GM12878 (cell line): ENCODE measurements at regions not wholly inside any gene's neighbourhood (a gene's known extent, or its start where the extent isn't known, plus 50 kb on each side); places are given as distances from the start of the nearest gene placed in this dataset.

Experiments
- ATAC-seq: fragments of 200-7000 bp; cut with Tn5 transposase; 3 replicates; pipeline ENCODE4 v1.9.1; 2020; ENCODE audit warnings: mild to moderate bottlenecking, moderate library complexity
- BruUV-seq: library from RNA; stranded (reverse); fragments of 400-500 nt; replicated peaks from 2 replicates; lab custom pipeline; 2021; lab: Mats Ljungman, UMichigan
- CTCF ChIA-PET: fragments of 300-600 bp; sonication (Branson Sonifier 250); formaldehyde crosslinking; extraction: SDS; loops from one replicate; lab custom pipeline; 2021; ENCODE audit warnings: inconsistent platforms; lab: Yijun Ruan, JAX
- POLR2A ChIA-PET: fragments of 350-600 bp; formaldehyde crosslinking; extraction: SDS; loops from one replicate; lab custom pipeline; 2021; ENCODE audit warnings: inconsistent platforms; lab: Charles Lee
- RAD21 ChIA-PET: fragments of 300-600 bp; sonication (Branson Sonifier 250); formaldehyde crosslinking; loops from one replicate; lab custom pipeline; 2023; ENCODE audit warnings: antibody characterized with exemption; ENCODE audit not compliant: unreplicated experiment; lab: Charles Lee
- SMC1A ChIA-PET: fragments of 300-600 bp; sonication (Branson Sonifier 250); formaldehyde crosslinking; loops from one replicate; lab custom pipeline; 2023; ENCODE audit not compliant: unreplicated experiment, uncharacterized antibody; lab: Charles Lee
- DNase-seq: peaks from one replicate; pipeline ENCODE4 v3.0.0-alpha.2; 2011; ENCODE audit warnings: low read depth, low spot score
- FAIRE-seq: peaks from 3 replicates; lab custom pipeline; 2011; peaks lifted over from hg19 to GRCh38; lab: Jason Lieb, UNC
- H2AFZ ChIP-seq: 2 replicates; pipeline ENCODE4 v1.6.0; 2011; ENCODE audit warnings: low read depth, low read length, control low read depth; ENCODE audit not compliant: control insufficient read depth
- H3K27ac ChIP-seq: 2 replicates; pipeline ENCODE4 v1.5.1; 2011; ENCODE audit warnings: control low read depth; ENCODE audit not compliant: control insufficient read depth, insufficient read depth
- H3K27me3 ChIP-seq, 2 experiments: replicated peaks in 1 of 2; 2 replicates each; pipeline versions ENCODE4 v1.6.0 to v1.6.1; 2011; ENCODE audit warnings: low read length in 1 of 2; ENCODE audit not compliant: control insufficient read depth in 2 of 2, insufficient read depth in 2 of 2
- H3K36me3 ChIP-seq, 2 experiments: 2 replicates each; pipeline ENCODE4 v1.5.1; 2011; ENCODE audit warnings: low read length in 1 of 2; ENCODE audit not compliant: control insufficient read depth in 2 of 2, insufficient read depth in 2 of 2
- H3K4me1 ChIP-seq: 2 replicates; pipeline ENCODE4 v1.6.1; 2011; ENCODE audit warnings: mild to moderate bottlenecking, low read length, moderate library complexity, mixed read lengths; ENCODE audit not compliant: control insufficient read depth, insufficient read depth
- H3K4me2 ChIP-seq: 2 replicates; pipeline ENCODE4 v1.6.0; 2011; ENCODE audit warnings: control low read depth; ENCODE audit not compliant: control insufficient read depth, insufficient read depth
- H3K4me3 ChIP-seq: fragments of 200-600 bp; sonication (generic); 2 replicates; pipeline ENCODE4 v1.5.1; 2016
- H3K79me2 ChIP-seq: 2 replicates; pipeline ENCODE4 v1.6.0; 2011; ENCODE audit warnings: low read length; ENCODE audit not compliant: control insufficient read depth, insufficient read depth
- H3K9ac ChIP-seq: 2 replicates; pipeline ENCODE4 v1.8.0; 2011; ENCODE audit warnings: low read length, control low read depth, mixed read lengths; ENCODE audit not compliant: control insufficient read depth, insufficient read depth
- H3K9me3 ChIP-seq: replicated peaks from 3 replicates; pipeline ENCODE4 v1.5.1; 2011; ENCODE audit warnings: mild to moderate bottlenecking, low read length; ENCODE audit not compliant: control insufficient read depth, insufficient read depth
- H4K20me1 ChIP-seq: 2 replicates; pipeline ENCODE4 v1.6.0; 2011; ENCODE audit not compliant: control insufficient read depth, insufficient read depth
- BCL11A ChIP-seq: IDR thresholded peaks from 2 replicates; pipeline ENCODE4 v1.6.1; 2011; ENCODE audit warnings: low read depth, low read length
- BRCA1 ChIP-seq: IDR thresholded peaks from 2 replicates; pipeline ENCODE4 v1.6.1; 2011; ENCODE audit warnings: low read depth, low read length, improper control_type of control experiment
- CREB1 ChIP-seq: IDR thresholded peaks from 2 replicates; pipeline ENCODE4 v1.6.1; 2012; ENCODE audit warnings: low read depth, mild to moderate bottlenecking, inconsistent platforms
- HCFC1 ChIP-seq: fragments of 150-350 bp; IDR thresholded peaks from 2 replicates; pipeline ENCODE4 v1.6.1; 2014; ENCODE audit warnings: low read length
- NFXL1 ChIP-seq: fragments of 450-650 bp; IDR thresholded peaks from 2 replicates; pipeline ENCODE4 v1.6.1; 2017; ENCODE audit warnings: antibody characterized with exemption, mild to moderate bottlenecking, borderline replicate concordance
- PAX5 ChIP-seq: IDR thresholded peaks from 2 replicates; pipeline ENCODE4 v1.6.1; 2011; ENCODE audit warnings: low read depth, low read length, borderline replicate concordance
- SMC3 ChIP-seq: IDR thresholded peaks from 2 replicates; pipeline ENCODE4 v1.6.1; 2011; ENCODE audit warnings: low read length, improper control_type of control experiment, borderline replicate concordance
- ZNF207 ChIP-seq: fragments of 450-650 bp; IDR thresholded peaks from 2 replicates; pipeline ENCODE4 v1.6.1; 2014; ENCODE audit warnings: antibody characterized with exemption, mild to moderate bottlenecking, borderline replicate concordance
- ZNF274 ChIP-seq: IDR thresholded peaks from one replicate; pipeline ENCODE4 v1.8.0; 2011; ENCODE audit not compliant: insufficient read length, insufficient read depth
- ZNF622 ChIP-seq: fragments of 450-650 bp; IDR thresholded peaks from 2 replicates; pipeline ENCODE4 v1.6.1; 2017; ENCODE audit warnings: mild to moderate bottlenecking, inconsistent platforms
- WGBS: methylation state at CpG from one replicate; pipeline ENCODE4 v1.1.6; 2016; ENCODE audit warnings: low lambda C conversion rate; ENCODE audit not compliant: insufficient replicate concordance, insufficient coverage; ENCODE audit errors: missing lambda C conversion rate; 5-methylcytosine and 5-hydroxymethylcytosine counted together
- in situ Hi-C: fragments of 300-500 bp; cut with MboI; formaldehyde crosslinking; loops from 9 replicates; pipeline ENCODE4 v1.14.3; 2018; ENCODE audit warnings: mixed read lengths
- intact Hi-C: fragments of 100-400 bp; cut with micrococcal nuclease; formaldehyde crosslinking; loops from one replicate; pipeline ENCODE4 v1.14.2; 2022; ENCODE audit not compliant: unreplicated experiment
- TF ChIP-seq, protein P1 (sequence below): fragments of 450-650 bp; conservative IDR thresholded peaks from 2 replicates; pipeline ENCODE4 v1.6.1; 2017; ENCODE audit warnings: mild to moderate bottlenecking, moderate library complexity
- TF ChIP-seq, protein P2 (sequence below): fragments of 450-650 bp; IDR thresholded peaks from 2 replicates; pipeline ENCODE4 v1.6.1; 2016; ENCODE audit warnings: mild to moderate bottlenecking, moderate library complexity, borderline replicate concordance

DNA sequence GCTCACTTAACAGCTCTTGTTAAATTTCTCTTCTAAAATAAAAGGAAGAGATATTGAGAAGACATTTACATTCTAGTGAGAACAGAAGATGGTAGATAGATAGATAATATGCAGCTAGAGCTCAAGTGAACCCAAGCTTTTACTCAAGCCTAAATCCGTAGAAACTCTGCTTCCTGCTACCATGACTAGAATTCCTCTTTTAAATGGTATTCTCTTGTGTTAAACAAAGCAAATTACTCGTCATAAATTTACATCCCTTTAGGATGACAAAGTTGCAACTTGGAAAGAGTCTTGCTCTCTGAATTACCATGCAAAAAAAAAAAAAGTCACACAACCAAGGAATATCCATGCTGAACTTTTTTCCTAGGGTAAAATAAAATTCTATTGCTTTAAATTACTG, 160.7 kb upstream of the LRFN5 start:
- no peak overlapping the region for H3K4me2 ChIP-seq
- DNase-seq: no peak
- no peak overlapping the region for H3K27ac ChIP-seq
- ChIA-PET POLR2A (no interaction called here), RAD21 (no interaction called here)
- intact Hi-C loops: no loop called here
- H3K4me3 ChIP-seq: no peak overlapping the region
- no peak overlapping the region for H3K9ac ChIP-seq
- FAIRE-seq: no peak
- ATAC-seq: no peak
- TF ChIP-seq NFXL1 (no peak), ZNF207 (no peak)
- TF ChIP-seq, protein P1, sequence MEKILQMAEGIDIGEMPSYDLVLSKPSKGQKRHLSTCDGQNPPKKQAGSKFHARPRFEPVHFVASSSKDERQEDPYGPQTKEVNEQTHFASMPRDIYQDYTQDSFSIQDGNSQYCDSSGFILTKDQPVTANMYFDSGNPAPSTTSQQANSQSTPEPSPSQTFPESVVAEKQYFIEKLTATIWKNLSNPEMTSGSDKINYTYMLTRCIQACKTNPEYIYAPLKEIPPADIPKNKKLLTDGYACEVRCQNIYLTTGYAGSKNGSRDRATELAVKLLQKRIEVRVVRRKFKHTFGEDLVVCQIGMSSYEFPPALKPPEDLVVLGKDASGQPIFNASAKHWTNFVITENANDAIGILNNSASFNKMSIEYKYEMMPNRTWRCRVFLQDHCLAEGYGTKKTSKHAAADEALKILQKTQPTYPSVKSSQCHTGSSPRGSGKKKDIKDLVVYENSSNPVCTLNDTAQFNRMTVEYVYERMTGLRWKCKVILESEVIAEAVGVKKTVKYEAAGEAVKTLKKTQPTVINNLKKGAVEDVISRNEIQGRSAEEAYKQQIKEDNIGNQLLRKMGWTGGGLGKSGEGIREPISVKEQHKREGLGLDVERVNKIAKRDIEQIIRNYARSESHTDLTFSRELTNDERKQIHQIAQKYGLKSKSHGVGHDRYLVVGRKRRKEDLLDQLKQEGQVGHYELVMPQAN: no peak
- TF ChIP-seq, all 136 proteins: peak for 0
- ChIA-PET SMC1A (no interaction called here), CTCF (no interaction called here)
- 0% methylated on average over 2 of the region's 2 CpGs for WGBS
- BruUV-seq: no TSS peak
- Histone ChIP-seq H3K27me3 (no peaks in the 10 kb centered on the region), H3K79me2 (no peaks in the 10 kb centered on the region), H2AFZ (no peak overlapping the region), H3K36me3 (no peaks in the 10 kb centered on the region), H3K9me3 (no peaks in the 10 kb centered on the region), H4K20me1 (no peaks in the 10 kb centered on the region), H3K4me1 (no peaks in the 10 kb centered on the region)
- in situ Hi-C loops: no loop called here

DNA sequence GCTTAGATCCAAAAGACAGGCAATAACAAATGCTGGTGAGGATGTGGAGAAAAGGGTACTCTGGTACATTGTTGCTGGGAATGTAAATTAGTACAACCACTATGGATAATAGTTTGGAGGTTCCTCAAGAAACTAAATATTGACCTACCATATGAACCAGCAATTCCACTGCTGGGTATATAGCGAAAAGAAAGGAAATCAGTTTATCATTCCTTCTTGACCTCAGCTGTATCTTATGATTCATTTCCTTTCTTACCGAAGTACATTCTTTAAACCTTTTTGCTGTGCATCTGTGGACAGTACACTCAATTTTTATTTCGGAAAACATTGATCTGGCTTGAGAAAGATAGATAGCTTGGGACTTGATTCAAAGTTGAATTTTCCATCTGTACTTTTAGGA, 183.2 kb upstream of the LRFN5 start:
- Histone ChIP-seq H3K4me3 (no peak overlapping the region), H2AFZ (no peak overlapping the region), H3K79me2 (no peaks in the 10 kb centered on the region), H4K20me1 (no peaks in the 10 kb centered on the region), H3K27ac (no peak overlapping the region), H3K27me3 (no peaks in the 10 kb centered on the region), H3K9me3 (no peaks in the 10 kb centered on the region), H3K36me3 (no peaks in the 10 kb centered on the region), H3K4me1 (no peaks in the 10 kb centered on the region), H3K4me2 (no peak overlapping the region), H3K9ac (no peak overlapping the region)
- ChIA-PET CTCF (no interaction called here), RAD21 (no interaction called here), POLR2A (no interaction called here), SMC1A (no interaction called here)
- WGBS: 0% methylated on average over 3 of the region's 3 CpGs
- in situ Hi-C loops (no loop called here), intact Hi-C loops (no loop called here)
- no peak for ATAC-seq
- no TSS peak for BruUV-seq
- DNase-seq: no peak
- no peak for FAIRE-seq
- TF ChIP-seq HCFC1: no peak
- TF ChIP-seq ZNF274: no peak
- no peak for TF ChIP-seq ZNF622
- TF ChIP-seq CREB1: no peak
- no peak for TF ChIP-seq SMC3
- TF ChIP-seq BRCA1: no peak
- TF ChIP-seq PAX5: no peak
- TF ChIP-seq, protein P2, sequence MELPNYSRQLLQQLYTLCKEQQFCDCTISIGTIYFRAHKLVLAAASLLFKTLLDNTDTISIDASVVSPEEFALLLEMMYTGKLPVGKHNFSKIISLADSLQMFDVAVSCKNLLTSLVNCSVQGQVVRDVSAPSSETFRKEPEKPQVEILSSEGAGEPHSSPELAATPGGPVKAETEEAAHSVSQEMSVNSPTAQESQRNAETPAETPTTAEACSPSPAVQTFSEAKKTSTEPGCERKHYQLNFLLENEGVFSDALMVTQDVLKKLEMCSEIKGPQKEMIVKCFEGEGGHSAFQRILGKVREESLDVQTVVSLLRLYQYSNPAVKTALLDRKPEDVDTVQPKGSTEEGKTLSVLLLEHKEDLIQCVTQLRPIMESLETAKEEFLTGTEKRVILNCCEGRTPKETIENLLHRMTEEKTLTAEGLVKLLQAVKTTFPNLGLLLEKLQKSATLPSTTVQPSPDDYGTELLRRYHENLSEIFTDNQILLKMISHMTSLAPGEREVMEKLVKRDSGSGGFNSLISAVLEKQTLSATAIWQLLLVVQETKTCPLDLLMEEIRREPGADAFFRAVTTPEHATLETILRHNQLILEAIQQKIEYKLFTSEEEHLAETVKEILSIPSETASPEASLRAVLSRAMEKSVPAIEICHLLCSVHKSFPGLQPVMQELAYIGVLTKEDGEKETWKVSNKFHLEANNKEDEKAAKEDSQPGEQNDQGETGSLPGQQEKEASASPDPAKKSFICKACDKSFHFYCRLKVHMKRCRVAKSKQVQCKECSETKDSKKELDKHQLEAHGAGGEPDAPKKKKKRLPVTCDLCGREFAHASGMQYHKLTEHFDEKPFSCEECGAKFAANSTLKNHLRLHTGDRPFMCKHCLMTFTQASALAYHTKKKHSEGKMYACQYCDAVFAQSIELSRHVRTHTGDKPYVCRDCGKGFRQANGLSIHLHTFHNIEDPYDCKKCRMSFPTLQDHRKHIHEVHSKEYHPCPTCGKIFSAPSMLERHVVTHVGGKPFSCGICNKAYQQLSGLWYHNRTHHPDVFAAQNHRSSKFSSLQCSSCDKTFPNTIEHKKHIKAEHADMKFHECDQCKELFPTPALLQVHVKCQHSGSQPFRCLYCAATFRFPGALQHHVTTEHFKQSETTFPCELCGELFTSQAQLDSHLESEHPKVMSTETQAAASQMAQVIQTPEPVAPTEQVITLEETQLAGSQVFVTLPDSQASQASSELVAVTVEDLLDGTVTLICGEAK: no peak
- TF ChIP-seq BCL11A: no peak
